ENCODE measurements at regions not wholly inside any gene's neighbourhood (a gene's known extent, or its start where the extent isn't known, plus 50 kb on each side); places are given as distances from the start of the nearest gene placed in this dataset.

DNA sequence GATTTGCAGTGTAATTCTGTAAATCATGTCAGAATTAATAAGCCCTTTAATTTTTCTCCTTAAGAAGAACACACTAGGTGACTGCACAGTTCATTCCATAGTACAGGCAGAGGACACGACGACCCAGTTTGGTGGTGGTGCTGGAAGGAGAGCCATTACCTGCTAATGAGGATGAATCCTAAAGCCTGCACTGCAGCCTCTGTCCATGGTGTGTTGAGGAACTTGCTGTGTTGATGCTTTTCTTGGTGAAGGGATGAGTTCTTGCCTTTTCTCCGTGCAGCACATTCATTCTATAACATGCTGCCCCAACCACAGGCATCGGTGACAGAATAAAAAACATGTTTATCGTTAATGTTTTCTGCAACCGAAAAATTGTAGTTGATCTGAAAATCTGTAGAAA, 89.6 kb upstream of the VEPH1 start:
- no peak overlapping the region for H3K27ac ChIP-seq (ENCODE audit: low read depth, low read length)
- no peaks in the 10 kb centered on the region for H4K20me1 ChIP-seq (ENCODE audit: insufficient read depth)
- no peak overlapping the region for H2AFZ ChIP-seq (ENCODE audit: low read depth, low read length, poor library complexity, severe bottlenecking)
- ChIA-PET POLR2A (no interaction called here), RAD21 (ENCODE audit: low non-redundant PET in 1 of 2, low total read pairs in 2 of 2, uncharacterized antibody in 2 of 2, unreplicated experiment in 2 of 2) (no interaction called here), CTCF (no interaction called here)
- H3K27me3 ChIP-seq (ENCODE audit: insufficient read depth, low read length) = no peaks in the 10 kb centered on the region
- no peaks in the 10 kb centered on the region for H3K9me2 ChIP-seq (ENCODE audit: insufficient read depth)
- H3K79me2 ChIP-seq (ENCODE audit: insufficient read depth, low read length) = no peaks in the 10 kb centered on the region
- TF ChIP-seq ZNF274 (IDR thresholded peaks at IDR 0.05; ENCODE audit: low read depth, low read length) (no peak), CTCF (IDR thresholded peaks at IDR 0.05 in 2 of 3, conservative IDR thresholded peaks at IDR 0.05 in 1 of 3; ENCODE audit: borderline replicate concordance in 1 of 3, insufficient read depth in 1 of 3, low read depth in 2 of 3, low read length in 2 of 3) (no peak), ZFX (IDR thresholded peaks at IDR 0.05) (no peak), RAD21 (IDR thresholded peaks at IDR 0.05; ENCODE audit: low read depth) (no peak), ELF1 (IDR thresholded peaks at IDR 0.05; ENCODE audit: borderline replicate concordance, low read depth) (no peak), SIN3A (IDR thresholded peaks at IDR 0.05; ENCODE audit: low read depth) (no peak), EGR1 (IDR thresholded peaks at IDR 0.05; ENCODE audit: low read depth) (no peak), CEBPB (IDR thresholded peaks at IDR 0.05; ENCODE audit: low read depth) (no peak), EZH2 (IDR thresholded peaks at IDR 0.05) (no peak), FOSL1 (IDR thresholded peaks at IDR 0.05; ENCODE audit: low read depth) (no peak), YY1 (IDR thresholded peaks at IDR 0.05; ENCODE audit: extremely low read depth, insufficient replicate concordance, low read depth, low read length) (no peak), ZBTB33 (IDR thresholded peaks at IDR 0.05; ENCODE audit: extremely low read depth, insufficient replicate concordance, low read length) (no peak), MAX (IDR thresholded peaks at IDR 0.05) (no peak), SRF (IDR thresholded peaks at IDR 0.05; ENCODE audit: low read depth) (no peak), SP1 (IDR thresholded peaks at IDR 0.05; ENCODE audit: low read depth) (no peak)
- TF ChIP-seq, protein P1, sequence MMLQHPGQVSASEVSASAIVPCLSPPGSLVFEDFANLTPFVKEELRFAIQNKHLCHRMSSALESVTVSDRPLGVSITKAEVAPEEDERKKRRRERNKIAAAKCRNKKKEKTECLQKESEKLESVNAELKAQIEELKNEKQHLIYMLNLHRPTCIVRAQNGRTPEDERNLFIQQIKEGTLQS (IDR thresholded peaks at IDR 0.05) = no peak
- DNase-seq (ENCODE audit: low read depth, low spot score) = no peak
- no peak overlapping the region for H3K9ac ChIP-seq (ENCODE audit: low read length)
- no peaks in the 10 kb centered on the region for H3K36me3 ChIP-seq (ENCODE audit: control insufficient read depth in 1 of 2, insufficient read depth in 2 of 2, low read length in 2 of 2)
- H3K4me2 ChIP-seq (ENCODE audit: low read length) = no peak overlapping the region
- no peaks in the 10 kb centered on the region for H3K9me3 ChIP-seq (ENCODE audit: control insufficient read depth in 1 of 2, insufficient read depth in 1 of 2, low read depth in 1 of 2, low read length in 2 of 2)
- no peak overlapping the region for H3K4me3 ChIP-seq (replicated peaks in 1 of 2; ENCODE audit: low read depth in 1 of 2, low read length in 2 of 2)
- BruUV-seq (replicated peaks) = no TSS peak
- intact Hi-C loops (cut with micrococcal nuclease) = no loop called here
- no peak for ATAC-seq
- H3K4me1 ChIP-seq (ENCODE audit: control insufficient read depth in 1 of 2, insufficient read depth in 2 of 2, low read length in 2 of 2) = no peaks in the 10 kb centered on the region
